ENCODE measurements at regions not wholly inside any gene's neighbourhood (a gene's known extent, or its start where the extent isn't known, plus 50 kb on each side); places are given as distances from the start of the nearest gene placed in this dataset.
"Not testable (repeated sequence)": the region's sequence is repeated elsewhere in the genome, so short reads cannot be mapped to it uniquely, and the experiment has no call there.

GRCh38 chr18:71403501-71403900 is 1114.7 kb downstream of the SOCS6 start:
- Histone ChIP-seq H3K36me3 (ENCODE audit: control insufficient read depth, insufficient read depth, low read length) (no peaks in the 10 kb centered on the region), H3K4me3 (ENCODE audit: low read length) (no peak overlapping the region), H3K4me1 (ENCODE audit: control insufficient read depth, insufficient read depth, low read length) (no peaks in the 10 kb centered on the region), H3K27ac (ENCODE audit: low read depth, low read length) (no peak overlapping the region), H3K9ac (ENCODE audit: low read length) (no peak overlapping the region), H3K27me3 (ENCODE audit: control insufficient read depth, insufficient read depth, low read length) (no peaks in the 10 kb centered on the region)

DNA sequence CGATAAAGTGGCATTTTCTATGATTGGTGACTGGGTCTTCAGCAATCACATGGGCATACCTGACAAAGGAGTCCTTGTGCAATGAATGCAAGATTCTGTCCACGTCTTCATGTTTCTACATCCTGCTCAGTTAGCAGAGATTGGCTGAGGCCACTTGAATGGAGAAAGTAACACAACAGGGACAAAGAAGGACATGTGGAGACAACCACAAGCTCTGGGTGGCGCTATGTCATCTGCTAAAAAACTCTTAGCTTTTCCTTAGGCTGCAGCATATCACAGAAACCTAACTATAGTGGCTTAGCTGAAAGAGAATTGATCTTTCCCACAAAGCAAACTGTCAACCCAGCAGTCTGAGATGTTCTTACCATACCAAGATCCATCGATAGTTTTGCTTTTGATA is 1109.7 kb downstream of the SOCS6 start:
- Histone ChIP-seq H3K36me3 (ENCODE audit: control insufficient read depth, insufficient read depth, low read length) (no peaks in the 10 kb centered on the region), H3K4me3 (ENCODE audit: low read length) (no peak overlapping the region), H3K27me3 (ENCODE audit: control insufficient read depth, insufficient read depth, low read length) (no peaks in the 10 kb centered on the region), H3K9ac (ENCODE audit: low read length) (no peak overlapping the region), H3K27ac (ENCODE audit: low read depth, low read length) (no peak overlapping the region), H3K4me1 (ENCODE audit: control insufficient read depth, insufficient read depth, low read length) (no peaks in the 10 kb centered on the region)

DNA sequence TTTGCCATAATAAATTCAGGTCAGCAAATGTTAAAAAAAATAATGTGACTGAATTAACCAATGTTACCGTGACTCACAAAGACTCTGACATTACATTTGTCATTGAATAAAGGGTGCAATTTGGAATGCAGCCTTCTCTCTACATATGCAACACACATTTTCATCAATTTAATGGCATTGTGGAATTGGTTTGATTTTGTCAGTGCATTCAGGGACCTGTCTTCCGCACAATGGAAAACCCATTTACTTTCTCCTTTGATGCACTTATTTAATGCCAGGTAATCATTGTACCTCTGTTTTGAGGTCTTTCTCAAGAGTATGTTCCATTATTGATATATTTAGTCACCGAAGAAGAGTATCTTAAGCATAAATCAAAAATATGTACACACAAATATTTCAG is 1099.3 kb downstream of the SOCS6 start:
- no peaks in the 10 kb centered on the region for H3K27me3 ChIP-seq (ENCODE audit: control insufficient read depth, insufficient read depth, low read length)
- H3K36me3 ChIP-seq (ENCODE audit: control insufficient read depth, insufficient read depth, low read length) = no peaks in the 10 kb centered on the region
- H3K27ac ChIP-seq (ENCODE audit: low read depth, low read length) = no peak overlapping the region
- H3K4me1 ChIP-seq (ENCODE audit: control insufficient read depth, insufficient read depth, low read length) = no peaks in the 10 kb centered on the region
- H3K4me3 ChIP-seq (ENCODE audit: low read length) = no peak overlapping the region
- H3K9ac ChIP-seq (ENCODE audit: low read length) = no peak overlapping the region

DNA sequence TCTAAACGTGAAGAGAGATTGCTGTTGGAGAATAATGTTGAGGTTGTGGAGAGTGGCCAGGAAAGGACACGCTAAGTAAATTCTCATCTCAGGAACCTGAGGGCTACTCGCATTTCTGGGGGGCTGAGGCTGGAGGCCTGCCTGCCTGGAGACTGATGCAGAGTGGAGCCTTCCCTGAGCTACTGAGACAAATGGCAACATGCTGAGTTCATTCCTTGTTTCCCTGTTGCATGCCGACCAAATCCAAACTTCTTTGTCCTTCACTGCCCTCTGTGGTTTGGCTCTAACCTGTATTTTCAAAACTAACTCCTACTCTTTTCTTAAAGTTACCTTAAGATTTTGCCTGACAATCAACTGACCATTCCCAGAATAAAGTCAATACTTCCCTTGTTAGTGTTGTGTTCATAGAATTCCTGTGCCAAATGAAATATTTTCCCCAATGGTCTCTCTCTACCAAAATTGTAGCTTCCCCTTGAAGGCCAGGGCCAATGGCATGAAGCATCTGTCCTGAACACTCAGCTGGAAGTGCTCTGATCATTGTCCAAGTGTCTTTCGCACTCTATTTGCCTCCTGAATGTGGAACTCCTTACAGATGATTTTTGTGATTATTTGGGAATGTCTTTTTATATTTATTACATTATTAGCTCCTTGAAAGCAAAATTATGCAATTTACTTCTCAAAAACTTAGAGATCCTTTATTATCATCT is 1085.6 kb downstream of the SOCS6 start:
- Histone ChIP-seq H3K4me1 (ENCODE audit: control insufficient read depth, insufficient read depth, low read length) (no peaks in the 10 kb centered on the region), H3K36me3 (ENCODE audit: control insufficient read depth, insufficient read depth, low read length) (no peaks in the 10 kb centered on the region), H3K4me3 (ENCODE audit: low read length) (no peak overlapping the region), H3K27ac (ENCODE audit: low read depth, low read length) (no peak overlapping the region), H3K27me3 (ENCODE audit: control insufficient read depth, insufficient read depth, low read length) (no peaks in the 10 kb centered on the region), H3K9ac (ENCODE audit: low read length) (no peak overlapping the region)

DNA sequence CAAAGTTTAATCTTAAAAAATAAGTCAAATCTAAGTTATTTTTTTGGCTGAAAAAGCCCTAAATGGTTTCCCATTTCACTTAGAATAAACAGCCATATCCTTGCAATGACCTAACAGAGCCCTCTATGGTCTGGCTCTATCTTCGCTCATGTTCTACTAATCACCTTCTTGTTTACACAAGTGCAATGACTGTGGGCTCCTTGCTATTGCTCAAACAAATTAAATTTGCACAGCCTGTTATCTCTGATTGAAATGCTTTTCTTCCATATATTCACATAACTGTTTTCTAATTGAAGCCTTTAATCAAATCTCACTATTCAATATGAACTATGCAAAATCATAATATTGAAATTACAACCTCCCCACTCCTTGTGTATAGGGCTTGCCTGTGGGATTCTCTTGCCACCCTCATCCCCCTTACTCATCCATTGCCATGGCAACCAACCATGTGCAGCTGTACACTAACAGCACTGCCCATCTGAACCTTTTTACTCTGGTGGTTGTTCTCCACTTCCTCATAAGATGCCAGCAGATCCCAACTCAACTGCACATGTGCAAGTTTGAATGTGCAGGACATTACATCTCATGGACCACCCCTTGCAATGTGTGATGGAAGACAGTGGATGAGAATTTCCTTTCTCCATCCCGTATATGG is 1083.2 kb downstream of the SOCS6 start:
- H3K4me1 ChIP-seq (ENCODE audit: control insufficient read depth, insufficient read depth, low read length) = no peaks in the 10 kb centered on the region
- no peaks in the 10 kb centered on the region for H3K36me3 ChIP-seq (ENCODE audit: control insufficient read depth, insufficient read depth, low read length)
- H3K27ac ChIP-seq (ENCODE audit: low read depth, low read length) = no peak overlapping the region
- H3K9ac ChIP-seq (ENCODE audit: low read length) = no peak overlapping the region
- no peak overlapping the region for H3K4me3 ChIP-seq (ENCODE audit: low read length)
- H3K27me3 ChIP-seq (ENCODE audit: control insufficient read depth, insufficient read depth, low read length) = no peaks in the 10 kb centered on the region

- Histone ChIP-seq H3K36me3 (ENCODE audit: control insufficient read depth, insufficient read depth, low read length) (no peaks in the 10 kb centered on the region), H3K27ac (ENCODE audit: low read depth, low read length) (no peak overlapping the region), H3K4me1 (ENCODE audit: control insufficient read depth, insufficient read depth, low read length) (no peaks in the 10 kb centered on the region), H3K9ac (ENCODE audit: low read length) (no peak overlapping the region), H3K27me3 (ENCODE audit: control insufficient read depth, insufficient read depth, low read length) (no peaks in the 10 kb centered on the region), H3K4me3 (ENCODE audit: low read length) (no peak overlapping the region)
Observed at GRCh38 chr18:71370671-71371445, 1082.0 kb downstream of the SOCS6 start.

DNA sequence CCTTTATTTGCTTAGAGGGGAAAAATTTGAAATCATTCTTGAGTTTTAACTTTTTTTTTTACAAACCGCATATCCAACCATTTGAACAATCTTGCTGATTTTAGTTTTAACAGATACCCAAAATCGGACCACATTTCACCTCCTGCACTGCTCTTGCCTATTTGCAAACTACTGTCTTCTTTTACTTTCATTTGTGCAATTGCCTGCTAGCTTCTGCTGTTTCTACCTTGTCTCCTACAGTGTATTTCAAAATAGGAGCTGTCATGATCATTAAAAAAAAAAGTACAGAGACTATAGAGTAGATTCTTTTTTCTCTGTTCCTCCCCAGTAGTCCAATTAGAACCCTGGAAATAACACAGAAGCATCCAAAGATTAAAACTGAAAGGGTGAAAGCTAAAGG is 1081.2 kb downstream of the SOCS6 start:
- Histone ChIP-seq H3K4me1 (ENCODE audit: control insufficient read depth, insufficient read depth, low read length) (no peaks in the 10 kb centered on the region), H3K36me3 (ENCODE audit: control insufficient read depth, insufficient read depth, low read length) (no peaks in the 10 kb centered on the region), H3K27ac (ENCODE audit: low read depth, low read length) (no peak overlapping the region), H3K27me3 (ENCODE audit: control insufficient read depth, insufficient read depth, low read length) (no peaks in the 10 kb centered on the region), H3K4me3 (ENCODE audit: low read length) (no peak overlapping the region), H3K9ac (ENCODE audit: low read length) (no peak overlapping the region)

DNA sequence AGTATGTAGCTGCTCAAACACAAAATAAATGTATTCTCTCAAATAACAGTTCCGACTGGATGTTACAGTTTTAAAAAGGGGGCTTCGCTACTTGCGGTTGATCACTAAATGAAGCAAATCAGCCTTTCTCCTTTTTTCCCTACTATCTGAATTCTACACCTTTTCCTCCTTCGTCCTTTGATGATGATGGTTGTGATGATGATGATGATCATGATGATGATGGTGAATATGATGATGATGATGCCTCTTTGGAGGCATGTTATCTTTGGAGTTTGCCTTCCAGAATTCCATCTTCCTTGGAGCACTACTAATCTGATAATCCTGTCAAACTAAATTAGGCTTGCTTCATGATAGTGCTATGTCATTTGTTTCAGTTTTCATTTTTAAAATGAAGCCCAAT is 1073.3 kb downstream of the SOCS6 start:
- Histone ChIP-seq H3K27me3 (ENCODE audit: control insufficient read depth, insufficient read depth, low read length) (no peaks in the 10 kb centered on the region), H3K9ac (ENCODE audit: low read length) (no peak overlapping the region), H3K27ac (ENCODE audit: low read depth, low read length) (no peak overlapping the region), H3K4me3 (ENCODE audit: low read length) (no peak overlapping the region), H3K4me1 (ENCODE audit: control insufficient read depth, insufficient read depth, low read length) (no peaks in the 10 kb centered on the region), H3K36me3 (ENCODE audit: control insufficient read depth, insufficient read depth, low read length) (no peaks in the 10 kb centered on the region)

DNA sequence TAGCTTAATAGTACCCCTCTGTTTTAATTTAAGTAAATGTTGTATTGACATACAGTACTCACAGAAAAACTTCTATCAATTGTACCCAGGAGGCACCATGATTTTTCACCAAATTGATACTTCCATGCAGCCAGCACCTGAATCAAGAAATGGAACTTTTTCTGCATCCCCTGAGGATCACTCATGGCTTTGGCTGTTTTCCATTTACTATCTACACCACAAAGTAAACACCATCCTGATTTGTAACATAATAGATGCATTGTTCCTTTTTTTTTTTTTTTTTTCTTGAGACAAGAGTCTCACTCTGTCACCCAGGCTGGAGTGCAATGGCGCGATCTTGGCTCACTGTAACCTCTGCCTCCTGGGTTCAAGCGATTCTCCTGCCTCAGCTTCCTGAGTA is 1066.8 kb downstream of the SOCS6 start:
- not testable (repeated sequence) for H3K36me3 ChIP-seq (ENCODE audit: control insufficient read depth, insufficient read depth, low read length); H3K9ac ChIP-seq (ENCODE audit: low read length); H3K4me3 ChIP-seq (ENCODE audit: low read length); H3K4me1 ChIP-seq (ENCODE audit: control insufficient read depth, insufficient read depth, low read length); H3K27me3 ChIP-seq (ENCODE audit: control insufficient read depth, insufficient read depth, low read length); H3K27ac ChIP-seq (ENCODE audit: low read depth, low read length)

- Histone ChIP-seq H3K27ac (ENCODE audit: low read depth, low read length) (no peak overlapping the region), H3K9ac (ENCODE audit: low read length) (no peak overlapping the region), H3K36me3 (ENCODE audit: control insufficient read depth, insufficient read depth, low read length) (no peaks in the 10 kb centered on the region), H3K4me1 (ENCODE audit: control insufficient read depth, insufficient read depth, low read length) (no peaks in the 10 kb centered on the region), H3K27me3 (ENCODE audit: control insufficient read depth, insufficient read depth, low read length) (no peaks in the 10 kb centered on the region), H3K4me3 (ENCODE audit: low read length) (no peak overlapping the region)
Observed at GRCh38 chr18:71352618-71353017, 1063.8 kb downstream of the SOCS6 start.

DNA sequence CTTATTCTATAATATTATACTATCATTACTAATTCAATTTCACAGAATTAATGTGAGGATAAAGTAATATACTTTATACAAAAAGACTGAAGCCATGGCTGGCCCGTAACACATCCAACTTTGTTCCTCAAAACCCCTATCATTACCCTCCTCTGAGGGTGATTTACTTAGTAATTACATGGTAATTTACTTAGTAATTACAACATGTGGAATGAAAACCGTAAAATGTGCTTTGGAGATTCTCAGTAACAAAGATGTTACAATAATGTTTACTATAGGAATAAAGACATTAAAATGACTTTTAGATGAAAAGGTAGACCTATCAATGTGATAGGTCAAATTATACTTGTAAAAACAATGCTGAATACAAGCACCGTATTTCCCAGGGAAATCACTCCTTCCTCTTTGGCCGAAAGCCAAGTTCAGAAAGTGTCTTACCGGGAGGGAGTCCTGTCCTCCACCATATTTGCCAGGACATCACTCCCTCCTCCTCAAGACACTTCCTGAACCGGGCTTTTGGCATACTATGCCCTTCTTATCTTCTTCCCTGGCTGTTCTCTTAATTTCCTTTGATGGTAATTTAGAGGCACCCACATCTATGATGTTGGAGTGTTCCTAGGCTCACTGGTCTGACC is 1047.8 kb downstream of the SOCS6 start:
- Histone ChIP-seq H3K36me3 (ENCODE audit: control insufficient read depth, insufficient read depth, low read length) (no peaks in the 10 kb centered on the region), H3K27ac (ENCODE audit: low read depth, low read length) (no peak overlapping the region), H3K27me3 (ENCODE audit: control insufficient read depth, insufficient read depth, low read length) (no peaks in the 10 kb centered on the region), H3K4me1 (ENCODE audit: control insufficient read depth, insufficient read depth, low read length) (no peaks in the 10 kb centered on the region), H3K4me3 (ENCODE audit: low read length) (no peak overlapping the region), H3K9ac (ENCODE audit: low read length) (no peak overlapping the region)

DNA sequence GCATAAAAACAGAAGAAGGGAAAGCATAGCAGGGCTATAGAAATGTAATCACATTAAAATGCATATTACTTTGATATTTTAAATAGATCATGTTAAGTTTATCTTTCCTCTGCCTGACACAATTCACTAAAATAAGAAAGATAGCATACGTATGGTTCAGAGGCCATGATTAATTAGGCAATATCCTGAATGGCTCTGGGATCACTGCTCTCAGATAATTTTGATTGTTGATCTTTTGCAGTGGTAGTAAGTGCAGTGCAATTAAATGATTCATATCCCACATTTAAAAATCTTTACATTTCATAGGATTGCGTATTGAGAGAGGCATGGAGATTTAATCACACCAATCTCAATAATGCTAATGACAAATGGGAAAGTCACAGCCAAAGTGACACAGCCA is 1040.7 kb downstream of the SOCS6 start:
- no peaks in the 10 kb centered on the region for H3K4me1 ChIP-seq (ENCODE audit: control insufficient read depth, insufficient read depth, low read length)
- no peak overlapping the region for H3K27ac ChIP-seq (ENCODE audit: low read depth, low read length)
- no peaks in the 10 kb centered on the region for H3K27me3 ChIP-seq (ENCODE audit: control insufficient read depth, insufficient read depth, low read length)
- H3K4me3 ChIP-seq (ENCODE audit: low read length) = no peak overlapping the region
- no peak overlapping the region for H3K9ac ChIP-seq (ENCODE audit: low read length)
- no peaks in the 10 kb centered on the region for H3K36me3 ChIP-seq (ENCODE audit: control insufficient read depth, insufficient read depth, low read length)
